CD14-positive monocyte (primary cell): ENCODE measurements at regions not wholly inside any gene's neighbourhood (a gene's known extent, or its start where the extent isn't known, plus 50 kb on each side); places are given as distances from the start of the nearest gene placed in this dataset.

Experiments used
- DNase-seq, 3 donors: peaks; one replicate each; pipeline ENCODE4 v3.0.0-alpha.2; 2011 to 2022
- H2AFZ ChIP-seq: 2 replicates; pipeline ENCODE4 v1.6.0; 2012; ENCODE audit warnings: mild to moderate bottlenecking, low read depth, low read length, inconsistent platforms; ENCODE audit not compliant: insufficient read depth, poor library complexity, severe bottlenecking
- H3K27ac ChIP-seq, 2 donors: 1 replicate in 1 of 2; 2 replicates in 1 of 2; pipeline ENCODE4 v1.5.1; 2012 to 2013; ENCODE audit warnings: low read length in 2 of 2, control low read depth in 1 of 2, inconsistent platforms in 1 of 2, low read depth in 1 of 2, mild to moderate bottlenecking in 1 of 2
- H3K27me3 ChIP-seq, 2 donors: one replicate each; pipeline versions ENCODE4 v1.6.0 to v1.6.1; 2011 to 2013; ENCODE audit warnings: low read length in 2 of 2; ENCODE audit not compliant: control insufficient read depth in 2 of 2, insufficient read depth in 2 of 2
- H3K36me3 ChIP-seq, 2 donors: replicated peaks in 1 of 2; 1 replicate in 1 of 2; 2 replicates in 1 of 2; pipeline versions ENCODE4 v1.5.1 to v1.6.1; 2012 to 2013; ENCODE audit warnings: low read length in 2 of 2, control low read depth in 1 of 2, inconsistent platforms in 1 of 2, mild to moderate bottlenecking in 1 of 2; ENCODE audit not compliant: insufficient read depth in 2 of 2, control insufficient read depth in 1 of 2
- H3K4me1 ChIP-seq, 2 donors: 1 replicate in 1 of 2; 2 replicates in 1 of 2; pipeline versions ENCODE4 v1.5.1 to v1.6.1; 2012 to 2013; ENCODE audit warnings: low read length in 2 of 2, control low read depth in 1 of 2, inconsistent platforms in 1 of 2, mild to moderate bottlenecking in 1 of 2, moderate library complexity in 1 of 2; ENCODE audit not compliant: insufficient read depth in 2 of 2, control insufficient read depth in 1 of 2
- H3K4me2 ChIP-seq: replicated peaks from 2 replicates; pipeline ENCODE3; 2012; ENCODE audit warnings: low read length, moderate library complexity, mild to moderate bottlenecking; ENCODE audit not compliant: poor library complexity, severe bottlenecking; ENCODE audit errors: extremely low read depth
- H3K4me3 ChIP-seq, 3 experiments: fragments of 200-600 bp in 1 of 3; sonication (generic) in 1 of 3; replicated peaks in 1 of 3; 1 replicate in 2 of 3; 2 replicates in 1 of 3; pipeline ENCODE4 v1.5.1; 2011 to 2013; ENCODE audit warnings: low read length in 3 of 3, mild to moderate bottlenecking in 3 of 3, control low read depth in 2 of 3, low read depth in 2 of 3, inconsistent platforms in 1 of 3, moderate library complexity in 1 of 3
- H3K79me2 ChIP-seq: 2 replicates; pipeline ENCODE4 v1.6.0; 2012; ENCODE audit warnings: mild to moderate bottlenecking, control low read depth, inconsistent platforms, low read length, moderate library complexity; ENCODE audit not compliant: insufficient read depth
- H3K9ac ChIP-seq: 2 replicates; pipeline ENCODE4 v1.6.0; 2017; ENCODE audit warnings: low read length, mild to moderate bottlenecking; ENCODE audit not compliant: insufficient read depth, poor library complexity, severe bottlenecking
- H3K9me3 ChIP-seq, 2 donors: replicated peaks in 1 of 2; 1 replicate in 1 of 2; 2 replicates in 1 of 2; pipeline versions ENCODE4 v1.5.1 to v1.6.1; 2012 to 2013; ENCODE audit warnings: low read length in 2 of 2, control low read depth in 1 of 2; ENCODE audit not compliant: control insufficient read depth in 1 of 2, insufficient read depth in 1 of 2
- H4K20me1 ChIP-seq: 2 replicates; pipeline ENCODE4 v1.6.0; 2012; ENCODE audit warnings: mild to moderate bottlenecking, low read length, control low read depth, moderate library complexity; ENCODE audit not compliant: insufficient read depth
- H3K27ac Mint-ChIP-seq, 7 donors: one replicate each; pipeline ENCODE4 v1.8.0; 2020; ENCODE audit warnings: mild to moderate bottlenecking in 7 of 7, mixed read lengths in 7 of 7, moderate library complexity in 6 of 7, inconsistent platforms in 2 of 7
- H3K27me3 Mint-ChIP-seq, 3 donors: one replicate each; pipeline ENCODE4 v1.8.0; 2021 to 2022; ENCODE audit warnings: low read depth in 3 of 3, mild to moderate bottlenecking in 3 of 3, mixed read lengths in 3 of 3, moderate library complexity in 3 of 3, inconsistent platforms in 1 of 3
- H3K36me3 Mint-ChIP-seq, 2 donors: one replicate each; pipeline ENCODE4 v1.8.0; 2020; ENCODE audit warnings: mixed read lengths in 2 of 2, inconsistent platforms in 1 of 2, mild to moderate bottlenecking in 1 of 2
- H3K4me1 Mint-ChIP-seq: one replicate; pipeline ENCODE4 v1.8.0; 2020; ENCODE audit warnings: mild to moderate bottlenecking, mixed read lengths
- H3K4me3 Mint-ChIP-seq, 2 donors: one replicate each; pipeline ENCODE4 v1.8.0; 2020; ENCODE audit warnings: mild to moderate bottlenecking in 2 of 2, mixed read lengths in 2 of 2, moderate library complexity in 1 of 2
- H3K9me3 Mint-ChIP-seq, 7 donors: one replicate each; pipeline ENCODE4 v1.8.0; 2020 to 2022; ENCODE audit warnings: mixed read lengths in 7 of 7, mild to moderate bottlenecking in 6 of 7, moderate library complexity in 6 of 7, inconsistent platforms in 2 of 7
- WGBS: methylation state at CpG from one replicate; pipeline ENCODE4 v1.1.5; 2013; ENCODE audit warnings: missing lambda C conversion rate; ENCODE audit not compliant: insufficient coverage; 5-methylcytosine and 5-hydroxymethylcytosine counted together
- intact Hi-C, 2 donors: fragments of 100-400 bp; cut with micrococcal nuclease; formaldehyde crosslinking; loops; one replicate each; pipeline versions ENCODE4 v1.15.0 to v1.15.1; 2023
- TF ChIP-seq, protein P1 (sequence below): fragments of 200-600 bp; IDR thresholded peaks from one replicate; pipeline ENCODE4 v1.8.0; 2022; ENCODE audit warnings: antibody characterized with exemption, mild to moderate bottlenecking

DNA sequence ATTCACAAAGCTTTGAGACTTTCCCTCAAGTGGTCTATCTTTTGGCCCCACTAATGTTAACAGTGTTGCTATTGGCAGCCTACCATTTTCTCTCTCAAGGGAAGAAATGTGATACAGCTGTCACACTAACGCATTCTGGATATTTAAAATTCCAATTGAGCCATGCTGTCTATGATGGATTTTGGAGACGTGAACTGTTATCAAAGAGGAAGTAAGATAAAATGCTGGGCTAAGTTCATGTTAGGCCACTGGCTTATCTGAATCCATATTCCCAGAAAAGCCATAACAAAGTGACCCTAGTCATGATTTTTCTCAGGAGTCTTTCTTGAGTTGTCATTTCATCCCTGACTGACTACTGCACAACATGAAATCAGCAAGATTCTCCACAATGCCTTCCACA is 200.2 kb downstream of the PHLDA1 start:
- Mint-ChIP-seq H3K36me3 (no peaks in the 10 kb centered on the region), H3K4me1 (no peaks in the 10 kb centered on the region), H3K27me3 (peaks cover 1 to 3% (median 3%) of the 10 kb centered on the region in 3 donors), H3K27ac (no peak overlapping the region), H3K4me3 (no peak overlapping the region), H3K9me3 (peaks cover 0 to 2% (median 0%) of the 10 kb centered on the region in 7 donors)
- WGBS: no CpG with 5 or more reads among the region's 2 CpGs
- H3K4me3 ChIP-seq: no peak overlapping the region
- intact Hi-C loops: no loop called here
- no peaks in the 10 kb centered on the region for H3K79me2 ChIP-seq
- no peaks in the 10 kb centered on the region for H3K4me1 ChIP-seq
- H3K9me3 ChIP-seq: no peaks in the 10 kb centered on the region
- H2AFZ ChIP-seq: no peak overlapping the region
- no peak overlapping the region for H3K9ac ChIP-seq
- no peaks in the 10 kb centered on the region for H3K27me3 ChIP-seq
- DNase-seq: no peak
- no peak overlapping the region for H3K27ac ChIP-seq
- H4K20me1 ChIP-seq: no peaks in the 10 kb centered on the region
- TF ChIP-seq, protein P1, sequence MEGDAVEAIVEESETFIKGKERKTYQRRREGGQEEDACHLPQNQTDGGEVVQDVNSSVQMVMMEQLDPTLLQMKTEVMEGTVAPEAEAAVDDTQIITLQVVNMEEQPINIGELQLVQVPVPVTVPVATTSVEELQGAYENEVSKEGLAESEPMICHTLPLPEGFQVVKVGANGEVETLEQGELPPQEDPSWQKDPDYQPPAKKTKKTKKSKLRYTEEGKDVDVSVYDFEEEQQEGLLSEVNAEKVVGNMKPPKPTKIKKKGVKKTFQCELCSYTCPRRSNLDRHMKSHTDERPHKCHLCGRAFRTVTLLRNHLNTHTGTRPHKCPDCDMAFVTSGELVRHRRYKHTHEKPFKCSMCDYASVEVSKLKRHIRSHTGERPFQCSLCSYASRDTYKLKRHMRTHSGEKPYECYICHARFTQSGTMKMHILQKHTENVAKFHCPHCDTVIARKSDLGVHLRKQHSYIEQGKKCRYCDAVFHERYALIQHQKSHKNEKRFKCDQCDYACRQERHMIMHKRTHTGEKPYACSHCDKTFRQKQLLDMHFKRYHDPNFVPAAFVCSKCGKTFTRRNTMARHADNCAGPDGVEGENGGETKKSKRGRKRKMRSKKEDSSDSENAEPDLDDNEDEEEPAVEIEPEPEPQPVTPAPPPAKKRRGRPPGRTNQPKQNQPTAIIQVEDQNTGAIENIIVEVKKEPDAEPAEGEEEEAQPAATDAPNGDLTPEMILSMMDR: no peak
- no peaks in the 10 kb centered on the region for H3K36me3 ChIP-seq
- H3K4me2 ChIP-seq: no peak overlapping the region

DNA sequence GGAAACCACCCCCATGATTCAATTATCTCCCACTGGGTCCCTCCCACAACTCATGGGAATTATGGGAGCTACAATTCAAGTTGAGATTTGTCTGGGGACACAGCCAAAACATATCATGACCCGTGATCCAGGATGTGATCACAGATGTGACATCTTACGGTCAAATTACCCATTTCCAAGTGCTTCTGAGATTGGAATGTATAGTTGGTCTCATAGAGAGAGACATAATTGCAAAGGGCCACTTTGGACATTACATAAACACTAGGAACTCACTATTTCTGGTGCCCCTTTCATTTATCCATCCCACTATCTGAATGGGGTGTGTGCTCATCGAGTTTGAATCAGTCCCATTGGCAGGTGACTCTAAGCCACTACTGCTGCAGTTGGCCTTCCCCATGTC is 204.5 kb downstream of the PHLDA1 start:
- H2AFZ ChIP-seq: no peak overlapping the region
- no peaks in the 10 kb centered on the region for H3K36me3 Mint-ChIP-seq

More for the DNA sequence above, 204.5 kb downstream of the PHLDA1 start:
- 80% methylated on average over 1 of the region's 3 CpGs for WGBS
- H3K27ac Mint-ChIP-seq: no peak overlapping the region
- H3K27me3 ChIP-seq: peaks cover 0 to 3% of the 10 kb centered on the region in 2 donors
- no peaks in the 10 kb centered on the region for H3K36me3 ChIP-seq
- H3K9ac ChIP-seq: no peak overlapping the region
- H3K4me3 Mint-ChIP-seq: no peak overlapping the region
- peaks cover 0 to 3% (median 0%) of the 10 kb centered on the region in 7 donors for H3K9me3 Mint-ChIP-seq
- intact Hi-C loops: no loop called here
- H3K4me1 Mint-ChIP-seq: no peaks in the 10 kb centered on the region
- TF ChIP-seq, protein P1: no peak
- no peaks in the 10 kb centered on the region for H4K20me1 ChIP-seq
- no peak for DNase-seq
- no peaks in the 10 kb centered on the region for H3K79me2 ChIP-seq
- no peak overlapping the region for H3K27ac ChIP-seq
- H3K4me3 ChIP-seq: no peak overlapping the region
- no peak overlapping the region for H3K4me2 ChIP-seq
- H3K9me3 ChIP-seq: no peaks in the 10 kb centered on the region
- H3K27me3 Mint-ChIP-seq: peaks cover 0 to 4% (median 1%) of the 10 kb centered on the region in 3 donors
- H3K4me1 ChIP-seq: no peaks in the 10 kb centered on the region
